Left lung (tissue), 4 donors: ENCODE measurements at regions not wholly inside any gene's neighbourhood (a gene's known extent, or its start where the extent isn't known, plus 50 kb on each side); places are given as distances from the start of the nearest gene placed in this dataset.

Experiments
- ATAC-seq: fragments of 200-7000 bp; cut with Tn5 transposase; one replicate; pipeline ENCODE4 v1.9.1; 2020; ENCODE audit warnings: moderate library complexity
- DNase-seq, 4 donors: peaks; one replicate each; pipeline ENCODE4 v3.0.0-alpha.2; 2013 to 2020
- H3K27ac ChIP-seq, 2 donors: fragments of 200-600 bp; sonication (generic) in 1 of 2; one replicate each; pipeline versions ENCODE4 v1.5.0 to v1.8.0; 2020 to 2021
- H3K27me3 ChIP-seq, 2 donors: fragments of 200-600 bp; sonication (generic) in 1 of 2; one replicate each; pipeline versions ENCODE4 v1.5.0 to v1.8.0; 2020 to 2021
- H3K36me3 ChIP-seq, 2 donors: fragments of 200-600 bp; sonication (generic) in 1 of 2; one replicate each; pipeline versions ENCODE4 v1.5.0 to v1.8.0; 2020 to 2021
- H3K4me1 ChIP-seq, 2 donors: fragments of 200-600 bp; one replicate each; pipeline ENCODE4 v1.8.0; 2021
- H3K4me3 ChIP-seq, 2 donors: fragments of 200-600 bp; sonication (generic) in 1 of 2; one replicate each; pipeline versions ENCODE4 v1.5.0 to v1.8.0; 2020 to 2021; ENCODE audit warnings: mild to moderate bottlenecking in 1 of 2
- H3K9me3 ChIP-seq, 2 donors: fragments of 200-600 bp; sonication (generic) in 1 of 2; one replicate each; pipeline versions ENCODE4 v1.5.0 to v1.8.0; 2020 to 2021
- intact Hi-C, 2 donors: fragments of 100-400 bp; cut with DNase I; formaldehyde crosslinking; loops; one replicate each; pipeline versions ENCODE4 v1.11.2 to v1.14.2; 2022
- TF ChIP-seq, protein P1 (sequence below), 2 donors: fragments of 200-600 bp; sonication (generic) in 1 of 2; IDR thresholded peaks; one replicate each; pipeline versions ENCODE4 v1.5.0 to v1.8.0; 2021; ENCODE audit warnings: antibody characterized with exemption in 2 of 2
- donor health status: DM: no; HTN: yes; CAD: no.
- donor health status: DM: no; HTN: no; CAD: no.

GRCh38 chr20:53840532-53840931, 229.9 kb downstream of the BCAS1 start:
- Histone ChIP-seq H3K4me1 (peaks cover 0 to 34% of the 10 kb centered on the region in 2 donors), H3K4me3 (no peak overlapping the region), H3K27me3 (no peaks in the 10 kb centered on the region), H3K9me3 (no peaks in the 10 kb centered on the region), H3K36me3 (no peaks in the 10 kb centered on the region), H3K27ac (no peak overlapping the region)
- TF ChIP-seq, protein P1, sequence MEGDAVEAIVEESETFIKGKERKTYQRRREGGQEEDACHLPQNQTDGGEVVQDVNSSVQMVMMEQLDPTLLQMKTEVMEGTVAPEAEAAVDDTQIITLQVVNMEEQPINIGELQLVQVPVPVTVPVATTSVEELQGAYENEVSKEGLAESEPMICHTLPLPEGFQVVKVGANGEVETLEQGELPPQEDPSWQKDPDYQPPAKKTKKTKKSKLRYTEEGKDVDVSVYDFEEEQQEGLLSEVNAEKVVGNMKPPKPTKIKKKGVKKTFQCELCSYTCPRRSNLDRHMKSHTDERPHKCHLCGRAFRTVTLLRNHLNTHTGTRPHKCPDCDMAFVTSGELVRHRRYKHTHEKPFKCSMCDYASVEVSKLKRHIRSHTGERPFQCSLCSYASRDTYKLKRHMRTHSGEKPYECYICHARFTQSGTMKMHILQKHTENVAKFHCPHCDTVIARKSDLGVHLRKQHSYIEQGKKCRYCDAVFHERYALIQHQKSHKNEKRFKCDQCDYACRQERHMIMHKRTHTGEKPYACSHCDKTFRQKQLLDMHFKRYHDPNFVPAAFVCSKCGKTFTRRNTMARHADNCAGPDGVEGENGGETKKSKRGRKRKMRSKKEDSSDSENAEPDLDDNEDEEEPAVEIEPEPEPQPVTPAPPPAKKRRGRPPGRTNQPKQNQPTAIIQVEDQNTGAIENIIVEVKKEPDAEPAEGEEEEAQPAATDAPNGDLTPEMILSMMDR (IDR thresholded peaks at IDR 0.05), result no peak
- ATAC-seq (no peak), DNase-seq (no peak)
- intact Hi-C loops, result no loop called here

- no peaks in the 10 kb centered on the region for H3K27me3 ChIP-seq
- ATAC-seq (peak; percentile 68), DNase-seq (peak in 1 of 4 donors; percentile 48)
- intact Hi-C loops, result no loop called here
- TF ChIP-seq, protein P1 (IDR thresholded peaks at IDR 0.05), result no peak
- H3K9me3 ChIP-seq, result no peaks in the 10 kb centered on the region
- no peaks in the 10 kb centered on the region for H3K36me3 ChIP-seq
- no peak overlapping the region for H3K4me3 ChIP-seq
- peak overlapping the region in 1 of 2 donors; percentile 79 for H3K27ac ChIP-seq
- H3K4me1 ChIP-seq, result peaks cover 0 to 41% of the 10 kb centered on the region in 2 donors
Observed at GRCh38 chr20:53839423-53840176, 230.8 kb downstream of the BCAS1 start.

GRCh38 chr20:53838311-53838868, 232.0 kb downstream of the BCAS1 start:
- intact Hi-C loops, result no loop called here
- Histone ChIP-seq H3K27ac (peak overlapping the region in 1 of 2 donors; percentile 79), H3K4me1 (peaks cover 0 to 52% of the 10 kb centered on the region in 2 donors), H3K9me3 (no peaks in the 10 kb centered on the region), H3K36me3 (no peaks in the 10 kb centered on the region), H3K27me3 (no peaks in the 10 kb centered on the region), H3K4me3 (no peak overlapping the region)
- ATAC-seq, result no peak
- no peak for DNase-seq
- TF ChIP-seq, protein P1 (IDR thresholded peaks at IDR 0.05), result no peak

GRCh38 chr20:53837126-53837826, 233.1 kb downstream of the BCAS1 start:
- no peaks in the 10 kb centered on the region for H3K36me3 ChIP-seq
- ATAC-seq (no peak), DNase-seq (no peak)
- H3K4me1 ChIP-seq, result peaks cover 0 to 46% of the 10 kb centered on the region in 2 donors
- TF ChIP-seq, protein P1 (IDR thresholded peaks at IDR 0.05), result no peak
- no peak overlapping the region for H3K4me3 ChIP-seq
- intact Hi-C loops, result no loop called here
- H3K27ac ChIP-seq, result no peak overlapping the region
- no peaks in the 10 kb centered on the region for H3K9me3 ChIP-seq
- H3K27me3 ChIP-seq, result no peaks in the 10 kb centered on the region

DNA sequence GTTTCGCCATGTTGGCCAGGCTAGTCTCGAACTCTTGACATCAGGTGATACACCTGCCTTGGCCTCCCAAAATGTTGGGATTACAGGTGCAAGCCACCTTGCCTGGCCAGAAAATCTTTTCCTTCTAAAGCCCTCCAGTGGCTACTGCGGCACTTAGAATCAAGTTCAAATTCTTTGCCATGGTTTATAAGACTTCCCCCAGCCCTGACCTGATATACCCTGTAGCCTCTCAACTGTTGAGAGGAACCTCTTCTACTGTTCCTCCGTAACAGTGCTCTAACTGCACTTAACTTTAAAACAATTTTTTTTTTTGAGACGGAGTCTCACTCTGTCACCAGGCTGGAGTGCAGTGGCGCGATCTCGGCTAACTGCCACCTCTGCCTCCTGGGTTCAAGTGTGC, 235.6 kb downstream of the BCAS1 start:
- TF ChIP-seq, protein P1 (IDR thresholded peaks at IDR 0.05), result no peak
- H3K27ac ChIP-seq, result peak overlapping the region in 1 of 2 donors; percentile 28
- DNase-seq, result no peak
- peak; percentile 40 for ATAC-seq
- no peaks in the 10 kb centered on the region for H3K27me3 ChIP-seq
- H3K4me3 ChIP-seq, result no peak overlapping the region
- H3K9me3 ChIP-seq, result no peaks in the 10 kb centered on the region
- no peaks in the 10 kb centered on the region for H3K36me3 ChIP-seq
- intact Hi-C loops, result no loop called here
- peaks cover 0 to 48% of the 10 kb centered on the region in 2 donors for H3K4me1 ChIP-seq
